GM12875 (cell line): ENCODE measurements at regions not wholly inside any gene's neighbourhood (a gene's known extent, or its start where the extent isn't known, plus 50 kb on each side); places are given as distances from the start of the nearest gene placed in this dataset.

Experiments used
- H3K4me3 ChIP-seq: one replicate; pipeline ENCODE4 v1.5.1; 2011; ENCODE audit warnings: low read depth, low read length, control low read depth
- TF ChIP-seq, protein P1 (sequence below): IDR thresholded peaks from 2 replicates; pipeline ENCODE4 v1.5.1; 2011; ENCODE audit warnings: low read depth, mild to moderate bottlenecking, control low read depth, inconsistent platforms, low read length, moderate library complexity, borderline replicate concordance; ENCODE audit not compliant: insufficient read depth

DNA sequence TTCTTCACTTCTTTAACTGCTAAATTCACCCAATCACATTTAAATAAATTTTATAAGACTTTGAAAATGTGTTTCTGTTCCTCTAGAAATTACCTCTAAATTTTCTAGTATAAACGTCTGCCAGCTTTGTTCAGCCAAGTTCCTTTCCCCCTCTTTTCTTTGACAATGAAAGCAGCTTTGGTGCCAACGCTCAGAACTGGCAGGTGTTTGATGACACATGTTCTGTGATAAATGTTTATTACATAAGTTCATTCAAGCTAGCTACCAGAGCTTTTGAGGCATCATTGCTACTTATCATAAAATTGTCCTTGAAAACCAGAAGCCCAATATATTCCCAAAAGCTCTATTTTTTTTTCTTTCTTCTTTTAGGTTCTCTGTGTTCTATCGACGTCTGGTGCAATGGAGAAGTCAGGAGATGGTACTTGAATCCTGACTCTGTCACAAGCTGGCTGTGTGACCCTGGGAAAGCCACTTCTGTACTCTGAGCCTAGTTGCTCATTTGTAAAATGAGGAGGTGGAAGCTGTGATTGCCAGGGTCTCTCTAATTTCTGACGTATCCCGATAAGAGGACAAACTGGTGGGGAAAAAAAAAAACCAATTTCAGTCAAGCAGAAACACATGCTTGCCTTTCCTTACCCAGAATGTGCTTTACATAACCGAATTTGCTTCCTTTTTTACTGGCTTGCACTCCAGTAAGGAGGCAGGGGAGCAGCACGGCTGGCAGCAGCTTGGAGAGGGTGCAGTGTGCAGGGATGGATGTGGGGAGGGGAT lies 187.1 kb upstream of the LPP start:
- TF ChIP-seq, protein P1, sequence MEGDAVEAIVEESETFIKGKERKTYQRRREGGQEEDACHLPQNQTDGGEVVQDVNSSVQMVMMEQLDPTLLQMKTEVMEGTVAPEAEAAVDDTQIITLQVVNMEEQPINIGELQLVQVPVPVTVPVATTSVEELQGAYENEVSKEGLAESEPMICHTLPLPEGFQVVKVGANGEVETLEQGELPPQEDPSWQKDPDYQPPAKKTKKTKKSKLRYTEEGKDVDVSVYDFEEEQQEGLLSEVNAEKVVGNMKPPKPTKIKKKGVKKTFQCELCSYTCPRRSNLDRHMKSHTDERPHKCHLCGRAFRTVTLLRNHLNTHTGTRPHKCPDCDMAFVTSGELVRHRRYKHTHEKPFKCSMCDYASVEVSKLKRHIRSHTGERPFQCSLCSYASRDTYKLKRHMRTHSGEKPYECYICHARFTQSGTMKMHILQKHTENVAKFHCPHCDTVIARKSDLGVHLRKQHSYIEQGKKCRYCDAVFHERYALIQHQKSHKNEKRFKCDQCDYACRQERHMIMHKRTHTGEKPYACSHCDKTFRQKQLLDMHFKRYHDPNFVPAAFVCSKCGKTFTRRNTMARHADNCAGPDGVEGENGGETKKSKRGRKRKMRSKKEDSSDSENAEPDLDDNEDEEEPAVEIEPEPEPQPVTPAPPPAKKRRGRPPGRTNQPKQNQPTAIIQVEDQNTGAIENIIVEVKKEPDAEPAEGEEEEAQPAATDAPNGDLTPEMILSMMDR = no peak
- no peak overlapping the region for H3K4me3 ChIP-seq

DNA sequence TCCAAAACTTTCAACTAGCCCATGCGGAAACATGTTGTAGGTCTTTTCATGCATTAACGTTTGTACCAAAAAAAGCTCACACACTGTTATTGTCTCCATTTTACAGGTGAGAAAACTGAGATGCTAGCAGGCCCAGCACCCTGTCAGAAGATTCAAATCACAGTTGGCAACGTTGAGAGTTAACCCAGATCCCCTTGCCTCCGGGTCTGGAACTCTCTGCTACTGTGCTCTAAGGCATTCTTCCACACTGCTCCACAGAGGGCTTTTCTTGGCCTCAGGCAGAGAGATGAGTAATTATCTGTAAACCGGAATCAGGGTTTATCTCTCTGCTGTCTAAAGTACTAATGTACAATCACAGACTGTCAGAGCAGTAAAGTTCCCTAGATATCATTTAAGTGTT lies 186.0 kb upstream of the LPP start:
- TF ChIP-seq, protein P1 = no peak
- no peak overlapping the region for H3K4me3 ChIP-seq

DNA sequence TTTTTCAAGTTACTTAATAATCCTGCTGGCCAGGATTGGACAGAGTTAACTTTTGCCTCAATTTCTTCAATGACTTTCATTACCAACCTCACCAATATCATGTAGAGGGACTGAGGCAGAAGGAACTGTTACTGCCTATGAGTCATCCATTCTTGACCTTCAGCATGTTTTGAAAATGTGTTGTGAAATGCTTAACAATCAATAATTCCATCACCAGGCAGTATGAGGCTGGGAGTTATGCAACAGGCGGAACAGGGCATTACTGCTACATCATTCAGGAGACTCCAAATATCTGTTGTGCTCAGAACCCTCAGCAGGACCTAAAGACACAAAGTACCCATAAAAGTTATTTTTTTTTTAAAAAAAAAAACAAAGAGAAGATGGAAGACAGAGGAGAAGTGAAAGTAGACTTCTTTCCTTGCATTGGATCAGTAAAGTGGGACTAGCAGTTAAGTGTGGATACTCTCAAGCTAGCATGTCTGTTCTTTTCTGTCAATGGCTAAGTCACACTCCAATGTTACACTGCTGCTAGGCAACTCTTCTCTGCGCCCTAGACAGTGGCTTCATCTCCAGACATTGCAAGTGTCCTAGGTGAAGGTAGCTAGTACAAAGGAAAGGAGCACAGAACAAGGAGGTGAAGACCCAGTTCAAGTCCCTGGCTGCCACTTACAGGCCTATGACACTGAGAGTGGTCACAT lies 184.9 kb upstream of the LPP start:
- TF ChIP-seq, protein P1 = no peak
- H3K4me3 ChIP-seq = no peak overlapping the region

- H3K4me3 ChIP-seq = no peak overlapping the region
- TF ChIP-seq, protein P1 = no peak
Measured at GRCh38 chr3:187969581-187969950, 184.4 kb upstream of the LPP start.

DNA sequence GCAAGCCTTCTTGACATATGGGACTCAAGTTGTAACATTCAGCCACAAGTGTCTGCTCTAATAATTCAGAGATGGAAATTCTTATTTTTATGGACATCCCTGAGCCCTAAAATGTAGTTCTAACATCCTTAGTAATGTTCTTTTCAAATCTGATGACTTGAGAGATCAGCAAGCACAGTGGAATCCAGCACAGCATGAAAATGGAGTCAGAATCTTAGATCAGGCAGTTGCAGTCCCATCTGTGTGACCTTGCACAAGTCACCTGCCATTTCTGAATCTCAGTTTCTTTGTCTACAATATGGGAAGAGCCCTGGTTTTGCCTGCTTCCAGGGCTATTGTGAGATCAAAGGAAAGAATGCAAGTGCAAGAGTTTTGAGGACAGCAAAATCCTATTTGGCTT lies 183.9 kb upstream of the LPP start:
- no peak overlapping the region for H3K4me3 ChIP-seq
- TF ChIP-seq, protein P1 = no peak

DNA sequence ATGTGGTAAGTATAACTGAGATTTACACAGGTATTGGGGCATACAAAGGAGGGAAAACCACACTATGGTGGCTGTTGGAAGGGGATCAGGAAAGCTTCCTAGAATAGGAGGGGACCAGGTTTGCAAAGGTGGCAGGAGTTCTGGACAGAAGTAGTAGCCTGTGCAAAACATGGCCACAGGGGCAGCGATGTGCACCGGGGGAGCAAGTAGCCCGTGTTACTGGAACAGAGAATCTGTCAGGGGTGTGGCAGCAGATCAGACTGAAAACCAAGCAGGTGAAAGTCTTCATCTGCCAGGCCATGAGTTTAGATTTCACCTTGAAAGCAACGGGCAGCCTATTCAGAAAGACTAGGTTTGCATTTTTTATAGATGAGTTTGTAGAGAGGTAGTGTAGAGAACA lies 182.3 kb upstream of the LPP start:
- TF ChIP-seq, protein P1 = no peak

DNA sequence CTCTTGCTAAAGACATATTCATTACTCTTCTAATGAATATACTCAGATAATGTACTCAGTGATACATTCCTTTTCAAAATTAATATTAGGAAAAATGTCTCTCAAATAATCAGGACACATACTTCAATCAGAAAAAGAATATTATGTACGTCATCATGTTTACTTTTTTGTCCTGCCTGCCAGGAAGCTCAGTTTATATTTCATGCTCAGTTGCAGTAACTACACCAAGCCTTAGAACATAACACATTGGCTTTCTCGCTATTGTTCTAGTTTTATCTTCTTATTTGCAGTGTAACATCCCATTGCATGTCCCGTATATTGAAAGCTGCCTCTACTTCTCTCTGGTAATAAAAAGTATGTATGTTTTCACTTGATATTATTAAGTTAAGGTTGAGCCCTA lies 181.5 kb upstream of the LPP start:
- H3K4me3 ChIP-seq = no peak overlapping the region

More for the DNA sequence above, 182.3 kb upstream of the LPP start:
- H3K4me3 ChIP-seq = no peak overlapping the region

More for the DNA sequence above, 181.5 kb upstream of the LPP start:
- TF ChIP-seq, protein P1 = no peak
